SH-SY5Y (cell line): ENCODE measurements at regions not wholly inside any gene's neighbourhood (a gene's known extent, or its start where the extent isn't known, plus 50 kb on each side); places are given as distances from the start of the nearest gene placed in this dataset.

Experiments
- GATA2 ChIP-seq: IDR thresholded peaks from 2 replicates; pipeline ENCODE4 v1.6.1; 2011; ENCODE audit warnings: mild to moderate bottlenecking, low read depth, low read length
- GATA3 ChIP-seq: IDR thresholded peaks from 2 replicates; pipeline ENCODE4 v1.6.1; 2011; ENCODE audit warnings: low read depth, mild to moderate bottlenecking, low read length, moderate library complexity

- TF ChIP-seq GATA2 (no peak), GATA3 (no peak)
These were observed 55.0 kb upstream of the PHACTR1 start for GRCh38 chr6:12661432-12662089.
